Ishikawa (cell line): ENCODE measurements at regions not wholly inside any gene's neighbourhood (a gene's known extent, or its start where the extent isn't known, plus 50 kb on each side); places are given as distances from the start of the nearest gene placed in this dataset.

Experiments used
- CEBPB ChIP-seq: IDR thresholded peaks from 2 replicates; pipeline ENCODE4 v1.6.1; 2012
- EGR1 ChIP-seq: IDR thresholded peaks from 2 replicates; pipeline ENCODE4 v1.6.1; 2012
- EP300 ChIP-seq: IDR thresholded peaks from 2 replicates; pipeline ENCODE4 v1.6.1; 2012; ENCODE audit warnings: borderline replicate concordance
- FOXM1 ChIP-seq: IDR thresholded peaks from 2 replicates; pipeline ENCODE4 v1.6.1; 2012; ENCODE audit warnings: low read depth, borderline replicate concordance
- MAX ChIP-seq: IDR thresholded peaks from 2 replicates; pipeline ENCODE4 v1.6.1; 2012
- NFIC ChIP-seq: IDR thresholded peaks from 2 replicates; pipeline ENCODE4 v1.6.1; 2012
- REST ChIP-seq: IDR thresholded peaks from 2 replicates; pipeline ENCODE4 v1.6.1; 2012; ENCODE audit warnings: low read depth, mild to moderate bottlenecking
- TAF1 ChIP-seq: IDR thresholded peaks from 2 replicates; pipeline ENCODE4 v1.6.1; 2012; ENCODE audit warnings: low read depth, mild to moderate bottlenecking
- TCF12 ChIP-seq: IDR thresholded peaks from 2 replicates; pipeline ENCODE4 v1.6.1; 2012; ENCODE audit warnings: low read depth
- YY1 ChIP-seq: IDR thresholded peaks from 2 replicates; pipeline ENCODE4 v1.6.1; 2012; ENCODE audit warnings: low read depth
- ZBTB7A ChIP-seq: IDR thresholded peaks from 2 replicates; pipeline ENCODE4 v1.6.1; 2012; ENCODE audit warnings: low read depth
- TF ChIP-seq, protein P1 (sequence below): IDR thresholded peaks from 2 replicates; pipeline ENCODE4 v1.6.1; 2012

- TF ChIP-seq ZBTB7A (no peak), TAF1 (no peak), NFIC (no peak), EP300 (no peak), MAX (no peak), REST (no peak), FOXM1 (no peak), CEBPB (no peak), YY1 (no peak), EGR1 (no peak), TCF12 (no peak)
- TF ChIP-seq, protein P1, sequence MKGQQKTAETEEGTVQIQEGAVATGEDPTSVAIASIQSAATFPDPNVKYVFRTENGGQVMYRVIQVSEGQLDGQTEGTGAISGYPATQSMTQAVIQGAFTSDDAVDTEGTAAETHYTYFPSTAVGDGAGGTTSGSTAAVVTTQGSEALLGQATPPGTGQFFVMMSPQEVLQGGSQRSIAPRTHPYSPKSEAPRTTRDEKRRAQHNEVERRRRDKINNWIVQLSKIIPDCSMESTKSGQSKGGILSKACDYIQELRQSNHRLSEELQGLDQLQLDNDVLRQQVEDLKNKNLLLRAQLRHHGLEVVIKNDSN: no peak
Measured at GRCh38 chr10:44166441-44166840, 218.5 kb downstream of the CXCL12 start.
